Neural cell (in vitro differentiated cells): ENCODE measurements at regions not wholly inside any gene's neighbourhood (a gene's known extent, or its start where the extent isn't known, plus 50 kb on each side); places are given as distances from the start of the nearest gene placed in this dataset.

Experiments used
- H2AFZ ChIP-seq: fragments of 200-600, 300-800 bp; sonication (generic), shearing (Covaris generic); 2 replicates; pipeline ENCODE4 v1.6.0; 2014; ENCODE audit warnings: low read depth, mild to moderate bottlenecking, antibody characterized with exemption, low read length, moderate library complexity
- H3F3A ChIP-seq: fragments of 200-600 bp; shearing (Covaris generic); 2 replicates; pipeline ENCODE4 v1.6.1; 2016; ENCODE audit warnings: mild to moderate bottlenecking, moderate library complexity, mixed read lengths, antibody characterized with exemption, low read length; ENCODE audit not compliant: insufficient read depth, poor library complexity, severe bottlenecking
- H3K27ac ChIP-seq: fragments of 200-600, 300-800 bp; sonication (generic), shearing (Covaris generic); 2 replicates; pipeline ENCODE4 v1.5.1; 2014; ENCODE audit warnings: mild to moderate bottlenecking, low read length, moderate library complexity
- H3K27me3 ChIP-seq: fragments of 300-800, 200-600 bp; sonication (generic), shearing (Covaris generic); 2 replicates; pipeline ENCODE4 v1.6.0; 2014; ENCODE audit warnings: mild to moderate bottlenecking, low read depth, low read length, moderate library complexity; ENCODE audit not compliant: insufficient read depth
- H3K36me3 ChIP-seq: fragments of 300-800, 200-600 bp; sonication (generic), shearing (Covaris generic); 2 replicates; pipeline ENCODE4 v1.5.1; 2014; ENCODE audit warnings: mild to moderate bottlenecking, antibody characterized with exemption, low read length, moderate library complexity; ENCODE audit not compliant: insufficient read depth
- H3K4me2 ChIP-seq: fragments of 300-800, 200-600 bp; sonication (generic), shearing (Covaris generic); 2 replicates; pipeline ENCODE4 v1.6.0; 2014; ENCODE audit warnings: mild to moderate bottlenecking, low read length
- H3K4me3 ChIP-seq: fragments of 300-800, 200-600 bp; sonication (generic), shearing (Covaris generic); 2 replicates; pipeline ENCODE4 v1.5.1; 2014; ENCODE audit warnings: mild to moderate bottlenecking, low read length, moderate library complexity
- H3K79me2 ChIP-seq: fragments of 200-600 bp; shearing (Covaris generic); replicated peaks from 2 replicates; pipeline ENCODE4 v1.6.0; 2014; ENCODE audit warnings: mild to moderate bottlenecking, low read length, moderate library complexity; ENCODE audit not compliant: insufficient read depth
- H3K9ac ChIP-seq: fragments of 300-800, 200-600 bp; sonication (generic), shearing (Covaris generic); 2 replicates; pipeline ENCODE4 v1.6.1; 2016; ENCODE audit warnings: mild to moderate bottlenecking, low read length, mixed read lengths
- H3K9me2 ChIP-seq: fragments of 200-600 bp; shearing (Covaris generic); 2 replicates; pipeline ENCODE4 v1.6.1; 2016; ENCODE audit warnings: mild to moderate bottlenecking, low read length, mixed read lengths; ENCODE audit not compliant: insufficient read depth
- H3K9me3 ChIP-seq: fragments of 200-600, 300-800 bp; sonication (generic), shearing (Covaris generic); 2 replicates; pipeline ENCODE4 v1.6.1; 2016; ENCODE audit warnings: mild to moderate bottlenecking, mixed run types, low read length, moderate library complexity, mixed read lengths
- H4K20me1 ChIP-seq: fragments of 200-600 bp; shearing (Covaris generic); 2 replicates; pipeline ENCODE4 v1.6.1; 2016; ENCODE audit warnings: mild to moderate bottlenecking, mixed run types; ENCODE audit not compliant: insufficient read depth
- CTCF ChIP-seq: fragments of 450-650 bp; IDR thresholded peaks from 2 replicates; pipeline ENCODE4 v1.5.1; 2014; ENCODE audit warnings: antibody characterized with exemption, mild to moderate bottlenecking, moderate library complexity; ENCODE audit not compliant: poor library complexity, severe bottlenecking
- EP300 ChIP-seq: fragments of 450-650 bp; conservative IDR thresholded peaks from 2 replicates; pipeline ENCODE4 v1.6.1; 2014; ENCODE audit warnings: antibody characterized with exemption, mild to moderate bottlenecking, moderate library complexity; ENCODE audit not compliant: poor library complexity, severe bottlenecking
- EZH2 ChIP-seq: fragments of 200-600, 300-800 bp; shearing (Covaris generic), sonication (generic); IDR thresholded peaks from 2 replicates; pipeline ENCODE4 v1.6.1; 2014; ENCODE audit warnings: antibody characterized with exemption, low read length, borderline replicate concordance, mild to moderate bottlenecking; ENCODE audit not compliant: insufficient read depth, poor library complexity, severe bottlenecking
- MXI1 ChIP-seq: fragments of 450-650 bp; conservative IDR thresholded peaks from 2 replicates; pipeline ENCODE4 v1.6.1; 2014; ENCODE audit warnings: antibody characterized with exemption, mild to moderate bottlenecking; ENCODE audit not compliant: poor library complexity, severe bottlenecking
- POLR2AphosphoS5 ChIP-seq: IDR thresholded peaks from 2 replicates; pipeline ENCODE4 v1.6.1; 2012
- RAD21 ChIP-seq: fragments of 450-650 bp; conservative IDR thresholded peaks from 2 replicates; pipeline ENCODE4 v1.6.1; 2014; ENCODE audit warnings: antibody characterized with exemption, mild to moderate bottlenecking, moderate library complexity
- REST ChIP-seq: IDR thresholded peaks from 2 replicates; pipeline ENCODE4 v1.6.1; 2012; ENCODE audit warnings: borderline replicate concordance
- SMC3 ChIP-seq: fragments of 450-650 bp; conservative IDR thresholded peaks from 2 replicates; pipeline ENCODE4 v1.6.1; 2014; ENCODE audit warnings: antibody characterized with exemption, mild to moderate bottlenecking, moderate library complexity; ENCODE audit not compliant: poor library complexity
- TAF1 ChIP-seq: IDR thresholded peaks from 2 replicates; pipeline ENCODE4 v1.6.1; 2012; ENCODE audit warnings: low read depth

GRCh38 chr7:47185170-47185569, 396.7 kb downstream of the TNS3 start:
- no peaks in the 10 kb centered on the region for H3K36me3 ChIP-seq
- H2AFZ ChIP-seq, result no peak overlapping the region
- no peaks in the 10 kb centered on the region for H3K9me2 ChIP-seq
- H3K4me3 ChIP-seq, result no peak overlapping the region
- no peaks in the 10 kb centered on the region for H3K9me3 ChIP-seq
- H3F3A ChIP-seq, result no peaks in the 10 kb centered on the region
- TF ChIP-seq SMC3 (no peak), TAF1 (no peak), RAD21 (no peak), POLR2AphosphoS5 (no peak), REST (no peak), EZH2 (no peak), EP300 (no peak), CTCF (no peak), MXI1 (no peak)
- H3K4me2 ChIP-seq, result no peak overlapping the region
- no peak overlapping the region for H3K9ac ChIP-seq
- H4K20me1 ChIP-seq, result no peaks in the 10 kb centered on the region
- no peaks in the 10 kb centered on the region for H3K79me2 ChIP-seq
- H3K27ac ChIP-seq, result no peak overlapping the region
- H3K27me3 ChIP-seq, result no peaks in the 10 kb centered on the region

GRCh38 chr7:47183862-47184590, 397.9 kb downstream of the TNS3 start:
- Histone ChIP-seq H3K9ac (no peak overlapping the region), H3K27me3 (no peaks in the 10 kb centered on the region), H3K36me3 (no peaks in the 10 kb centered on the region), H3K4me3 (no peak overlapping the region), H3K9me3 (no peaks in the 10 kb centered on the region), H3K27ac (no peak overlapping the region), H3K9me2 (no peaks in the 10 kb centered on the region), H2AFZ (no peak overlapping the region), H3K79me2 (no peaks in the 10 kb centered on the region), H3F3A (no peaks in the 10 kb centered on the region), H4K20me1 (no peaks in the 10 kb centered on the region), H3K4me2 (no peak overlapping the region)
- TF ChIP-seq EZH2 (no peak), POLR2AphosphoS5 (no peak), TAF1 (no peak), SMC3 (no peak), MXI1 (no peak), EP300 (no peak), REST (no peak), CTCF (no peak), RAD21 (no peak)
